ENCODE measurements at regions not wholly inside any gene's neighbourhood (a gene's known extent, or its start where the extent isn't known, plus 50 kb on each side); places are given as distances from the start of the nearest gene placed in this dataset.

DNA sequence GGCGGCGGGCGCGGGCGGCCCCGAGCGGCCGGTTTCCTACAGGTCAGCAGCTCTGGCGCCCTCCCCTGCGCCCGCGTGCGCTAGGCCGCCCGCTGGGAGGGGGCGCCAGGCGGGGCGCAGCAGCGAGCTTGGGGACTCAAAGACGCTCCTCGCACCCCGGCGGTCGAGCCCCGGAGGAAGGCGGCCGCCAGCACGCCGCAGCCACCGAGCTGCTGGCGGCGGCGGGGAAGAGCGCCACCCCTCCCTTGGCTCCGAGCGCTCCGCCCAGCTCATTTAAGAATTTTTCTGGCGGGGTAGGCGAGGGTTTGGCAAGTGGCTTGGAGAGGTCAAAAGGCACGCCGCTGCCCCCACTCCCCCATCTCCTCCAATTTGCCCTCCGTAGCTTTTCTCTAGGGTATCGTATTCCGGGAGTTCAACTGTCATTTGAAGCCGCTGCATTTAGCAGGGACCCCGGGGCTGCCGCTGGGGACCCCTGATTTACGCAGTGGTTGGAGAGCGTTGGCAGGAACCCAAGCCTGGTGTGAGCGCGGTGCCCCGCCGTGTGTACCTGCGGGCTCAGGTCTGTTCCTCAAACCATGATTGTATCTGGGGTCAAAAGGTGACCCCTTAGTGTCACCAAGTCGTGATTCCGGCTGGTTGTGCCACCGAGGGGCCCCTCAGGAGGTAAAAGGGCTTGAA, 59.5 kb upstream of the GSE1 start:
- Histone ChIP-seq H3K9me2 (ENCODE audit: insufficient read depth, low read length) (no peaks in the 10 kb centered on the region), H3K9me3 (ENCODE audit: low read length) (no peaks in the 10 kb centered on the region), H2AFZ (ENCODE audit: low read depth, low read length) (no peak overlapping the region), H3K4me2 (ENCODE audit: low read length) (peak overlapping the region; percentile 95), H3K79me2 (replicated peaks; ENCODE audit: insufficient read depth, low read length) (peaks cover 40% of the 10 kb centered on the region), H3K4me3 (ENCODE audit: low read length) (peak overlapping the region; percentile 90), H4K20me1 (ENCODE audit: insufficient read depth) (peaks cover 5% of the 10 kb centered on the region), H3K36me3 (ENCODE audit: insufficient read depth, low read length) (no peaks in the 10 kb centered on the region), H3K27ac (ENCODE audit: low read length) (peak overlapping the region; percentile 99), H3F3A (ENCODE audit: insufficient read depth, low read length, poor library complexity, severe bottlenecking) (no peaks in the 10 kb centered on the region), H3K9ac (ENCODE audit: low read length) (peak overlapping the region; percentile 99), H3K27me3 (ENCODE audit: insufficient read depth, low read depth, low read length) (no peaks in the 10 kb centered on the region)
- TF ChIP-seq EP300 (conservative IDR thresholded peaks at IDR 0.05; ENCODE audit: poor library complexity, severe bottlenecking) (peak; percentile 23), TAF1 (IDR thresholded peaks at IDR 0.05; ENCODE audit: low read depth) (peak; percentile 43), MXI1 (conservative IDR thresholded peaks at IDR 0.05; ENCODE audit: poor library complexity, severe bottlenecking) (peak; percentile 13), EZH2 (IDR thresholded peaks at IDR 0.05; ENCODE audit: borderline replicate concordance, insufficient read depth, low read length, poor library complexity, severe bottlenecking) (no peak), SMC3 (conservative IDR thresholded peaks at IDR 0.05; ENCODE audit: poor library complexity) (peak; percentile 65), POLR2AphosphoS5 (IDR thresholded peaks at IDR 0.05) (no peak), RAD21 (conservative IDR thresholded peaks at IDR 0.05) (peak; percentile 58)
- TF ChIP-seq, protein P1, sequence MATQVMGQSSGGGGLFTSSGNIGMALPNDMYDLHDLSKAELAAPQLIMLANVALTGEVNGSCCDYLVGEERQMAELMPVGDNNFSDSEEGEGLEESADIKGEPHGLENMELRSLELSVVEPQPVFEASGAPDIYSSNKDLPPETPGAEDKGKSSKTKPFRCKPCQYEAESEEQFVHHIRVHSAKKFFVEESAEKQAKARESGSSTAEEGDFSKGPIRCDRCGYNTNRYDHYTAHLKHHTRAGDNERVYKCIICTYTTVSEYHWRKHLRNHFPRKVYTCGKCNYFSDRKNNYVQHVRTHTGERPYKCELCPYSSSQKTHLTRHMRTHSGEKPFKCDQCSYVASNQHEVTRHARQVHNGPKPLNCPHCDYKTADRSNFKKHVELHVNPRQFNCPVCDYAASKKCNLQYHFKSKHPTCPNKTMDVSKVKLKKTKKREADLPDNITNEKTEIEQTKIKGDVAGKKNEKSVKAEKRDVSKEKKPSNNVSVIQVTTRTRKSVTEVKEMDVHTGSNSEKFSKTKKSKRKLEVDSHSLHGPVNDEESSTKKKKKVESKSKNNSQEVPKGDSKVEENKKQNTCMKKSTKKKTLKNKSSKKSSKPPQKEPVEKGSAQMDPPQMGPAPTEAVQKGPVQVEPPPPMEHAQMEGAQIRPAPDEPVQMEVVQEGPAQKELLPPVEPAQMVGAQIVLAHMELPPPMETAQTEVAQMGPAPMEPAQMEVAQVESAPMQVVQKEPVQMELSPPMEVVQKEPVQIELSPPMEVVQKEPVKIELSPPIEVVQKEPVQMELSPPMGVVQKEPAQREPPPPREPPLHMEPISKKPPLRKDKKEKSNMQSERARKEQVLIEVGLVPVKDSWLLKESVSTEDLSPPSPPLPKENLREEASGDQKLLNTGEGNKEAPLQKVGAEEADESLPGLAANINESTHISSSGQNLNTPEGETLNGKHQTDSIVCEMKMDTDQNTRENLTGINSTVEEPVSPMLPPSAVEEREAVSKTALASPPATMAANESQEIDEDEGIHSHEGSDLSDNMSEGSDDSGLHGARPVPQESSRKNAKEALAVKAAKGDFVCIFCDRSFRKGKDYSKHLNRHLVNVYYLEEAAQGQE (IDR thresholded peaks at IDR 0.05; ENCODE audit: borderline replicate concordance): no peak
- TF ChIP-seq, protein P2, sequence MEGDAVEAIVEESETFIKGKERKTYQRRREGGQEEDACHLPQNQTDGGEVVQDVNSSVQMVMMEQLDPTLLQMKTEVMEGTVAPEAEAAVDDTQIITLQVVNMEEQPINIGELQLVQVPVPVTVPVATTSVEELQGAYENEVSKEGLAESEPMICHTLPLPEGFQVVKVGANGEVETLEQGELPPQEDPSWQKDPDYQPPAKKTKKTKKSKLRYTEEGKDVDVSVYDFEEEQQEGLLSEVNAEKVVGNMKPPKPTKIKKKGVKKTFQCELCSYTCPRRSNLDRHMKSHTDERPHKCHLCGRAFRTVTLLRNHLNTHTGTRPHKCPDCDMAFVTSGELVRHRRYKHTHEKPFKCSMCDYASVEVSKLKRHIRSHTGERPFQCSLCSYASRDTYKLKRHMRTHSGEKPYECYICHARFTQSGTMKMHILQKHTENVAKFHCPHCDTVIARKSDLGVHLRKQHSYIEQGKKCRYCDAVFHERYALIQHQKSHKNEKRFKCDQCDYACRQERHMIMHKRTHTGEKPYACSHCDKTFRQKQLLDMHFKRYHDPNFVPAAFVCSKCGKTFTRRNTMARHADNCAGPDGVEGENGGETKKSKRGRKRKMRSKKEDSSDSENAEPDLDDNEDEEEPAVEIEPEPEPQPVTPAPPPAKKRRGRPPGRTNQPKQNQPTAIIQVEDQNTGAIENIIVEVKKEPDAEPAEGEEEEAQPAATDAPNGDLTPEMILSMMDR (IDR thresholded peaks at IDR 0.05; ENCODE audit: poor library complexity, severe bottlenecking): peak; percentile 61

DNA sequence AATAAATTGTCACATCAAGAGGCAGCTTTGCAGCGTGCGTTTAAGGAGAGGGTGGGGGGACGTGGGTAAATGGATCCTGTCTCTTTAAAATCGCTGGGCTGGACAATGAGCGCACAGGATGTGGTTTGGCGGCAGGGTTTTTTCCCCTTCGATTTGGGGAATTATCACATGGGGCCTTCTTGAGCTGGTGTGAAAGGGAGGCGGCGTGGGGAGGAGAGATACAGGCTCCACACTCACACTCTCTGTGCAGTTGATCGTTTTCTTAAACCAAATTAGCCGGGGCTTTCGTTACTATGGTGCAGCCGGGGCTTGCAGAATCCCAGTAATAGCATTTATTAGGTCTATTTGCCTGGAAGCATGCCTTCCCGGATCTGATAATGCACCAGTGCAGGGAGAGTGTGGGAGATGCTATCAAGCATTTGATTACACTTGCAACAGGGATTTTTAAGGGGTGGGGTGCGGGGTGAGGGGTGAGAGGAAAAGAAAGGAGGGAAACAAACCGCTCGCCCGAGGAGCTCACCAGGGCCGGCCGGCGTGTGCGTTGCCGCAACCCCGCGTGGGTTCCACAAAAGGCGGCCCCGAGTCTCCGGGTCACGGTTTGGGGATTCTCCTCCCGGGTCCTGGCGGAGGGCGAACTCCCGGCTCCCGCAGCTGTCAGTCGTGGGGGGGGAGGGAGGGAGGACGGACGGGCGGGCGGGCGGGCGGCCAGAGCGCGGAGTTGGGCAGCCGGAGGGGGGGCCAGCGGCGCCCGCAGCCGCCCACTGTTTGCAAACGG, 58.8 kb upstream of the GSE1 start:
- Histone ChIP-seq H3K27me3 (ENCODE audit: insufficient read depth, low read depth, low read length) (no peaks in the 10 kb centered on the region), H3K9ac (ENCODE audit: low read length) (peak overlapping the region; percentile 99), H4K20me1 (ENCODE audit: insufficient read depth) (peaks cover 9% of the 10 kb centered on the region), H3K9me2 (ENCODE audit: insufficient read depth, low read length) (no peaks in the 10 kb centered on the region), H3K9me3 (ENCODE audit: low read length) (no peaks in the 10 kb centered on the region), H3K4me2 (ENCODE audit: low read length) (peak overlapping the region; percentile 95), H3K27ac (ENCODE audit: low read length) (peak overlapping the region; percentile 99), H2AFZ (ENCODE audit: low read depth, low read length) (peak overlapping the region; percentile 8), H3F3A (ENCODE audit: insufficient read depth, low read length, poor library complexity, severe bottlenecking) (no peaks in the 10 kb centered on the region), H3K79me2 (replicated peaks; ENCODE audit: insufficient read depth, low read length) (peaks cover 47% of the 10 kb centered on the region), H3K4me3 (ENCODE audit: low read length) (peak overlapping the region; percentile 90), H3K36me3 (ENCODE audit: insufficient read depth, low read length) (no peaks in the 10 kb centered on the region)
- TF ChIP-seq, protein P2 (IDR thresholded peaks at IDR 0.05; ENCODE audit: poor library complexity, severe bottlenecking): no peak
- TF ChIP-seq, protein P1 (IDR thresholded peaks at IDR 0.05; ENCODE audit: borderline replicate concordance): peak; percentile 41
- TF ChIP-seq MXI1 (conservative IDR thresholded peaks at IDR 0.05; ENCODE audit: poor library complexity, severe bottlenecking) (peak; percentile 61), RAD21 (conservative IDR thresholded peaks at IDR 0.05) (peak; percentile 33), POLR2AphosphoS5 (IDR thresholded peaks at IDR 0.05) (peak; percentile 61), EZH2 (IDR thresholded peaks at IDR 0.05; ENCODE audit: borderline replicate concordance, insufficient read depth, low read length, poor library complexity, severe bottlenecking) (no peak), EP300 (conservative IDR thresholded peaks at IDR 0.05; ENCODE audit: poor library complexity, severe bottlenecking) (no peak), SMC3 (conservative IDR thresholded peaks at IDR 0.05; ENCODE audit: poor library complexity) (peak; percentile 34), TAF1 (IDR thresholded peaks at IDR 0.05; ENCODE audit: low read depth) (peak; percentile 26)
